GM13977 (cell line): ENCODE measurements at regions not wholly inside any gene's neighbourhood (a gene's known extent, or its start where the extent isn't known, plus 50 kb on each side); places are given as distances from the start of the nearest gene placed in this dataset.
"Not testable (repeated sequence)": the region's sequence is repeated elsewhere in the genome, so short reads cannot be mapped to it uniquely, and the experiment has no call there.

ENCODE experiments used
- DNase-seq: peaks from one replicate; pipeline ENCODE4 v3.0.0; 2012; ENCODE audit warnings: low spot score
- CTCF ChIP-seq: IDR thresholded peaks from 2 replicates; pipeline ENCODE4 v1.5.1; 2012; ENCODE audit warnings: mild to moderate bottlenecking, control low read depth; ENCODE audit not compliant: insufficient read depth; ENCODE audit errors: extremely low read depth, missing control alignments
- in situ Hi-C: fragments of 300-500 bp; cut with MboI; formaldehyde crosslinking; loops from one replicate; pipeline ENCODE4 v1.12.0; 2022; ENCODE audit warnings: low sequenced_read_pairs, low pct_unique_long_range_greater_than_20kb, mixed read lengths, inconsistent platforms; ENCODE audit not compliant: unreplicated experiment

GRCh38 chr3:102002056-102002455 is 152.7 kb downstream of the NFKBIZ start:
- TF ChIP-seq CTCF: no peak
- DNase-seq: no peak

GRCh38 chr3:102004561-102004960 is 155.2 kb downstream of the NFKBIZ start:
- no peak for DNase-seq
- in situ Hi-C loops: no loop called here
- no peak for TF ChIP-seq CTCF

More at GRCh38 chr3:102002056-102002455, 152.7 kb downstream of the NFKBIZ start:
- in situ Hi-C loops: no loop called here

GRCh38 chr3:102005551-102005950 is 156.2 kb downstream of the NFKBIZ start:
- in situ Hi-C loops: no loop called here
- TF ChIP-seq CTCF: no peak
- DNase-seq: no peak

GRCh38 chr3:102006812-102007485 is 157.6 kb downstream of the NFKBIZ start:
- no peak for TF ChIP-seq CTCF
- in situ Hi-C loops: no loop called here
- DNase-seq: no peak

GRCh38 chr3:102008436-102008835 is 159.1 kb downstream of the NFKBIZ start:
- DNase-seq, in situ Hi-C loops: not testable (repeated sequence)

- DNase-seq: no peak
- in situ Hi-C loops: no loop called here
- no peak for TF ChIP-seq CTCF
Measured at GRCh38 chr3:102016417-102016816, 167.1 kb downstream of the NFKBIZ start.

GRCh38 chr3:102017784-102018183 is 168.5 kb downstream of the NFKBIZ start:
- DNase-seq: no peak
- TF ChIP-seq CTCF: no peak
- in situ Hi-C loops: no loop called here
